ENCODE measurements at regions not wholly inside any gene's neighbourhood (a gene's known extent, or its start where the extent isn't known, plus 50 kb on each side); places are given as distances from the start of the nearest gene placed in this dataset.

GRCh38 chr2:144230448-144231085 is 289.4 kb downstream of the ZEB2 start:
- Histone ChIP-seq H3K27me3 (ENCODE audit: control insufficient read depth, insufficient read depth, low read length) (no peaks in the 10 kb centered on the region), H3K9ac (ENCODE audit: low read depth, low read length) (no peak overlapping the region), H3K27ac (ENCODE audit: low read depth, low read length) (no peak overlapping the region), H3K4me1 (ENCODE audit: control insufficient read depth, insufficient read depth, low read length) (peaks cover 39% of the 10 kb centered on the region), H3K9me3 (ENCODE audit: control insufficient read depth, insufficient read depth, low read length) (no peaks in the 10 kb centered on the region), H3K36me3 (ENCODE audit: control insufficient read depth, insufficient read depth, low read length) (no peaks in the 10 kb centered on the region), H3K4me3 (ENCODE audit: low read depth, low read length) (no peak overlapping the region)

GRCh38 chr2:144230033-144230432 is 289.9 kb downstream of the ZEB2 start:
- no peak overlapping the region for H3K27ac ChIP-seq (ENCODE audit: low read depth, low read length)
- no peak overlapping the region for H3K4me3 ChIP-seq (ENCODE audit: low read depth, low read length)

DNA sequence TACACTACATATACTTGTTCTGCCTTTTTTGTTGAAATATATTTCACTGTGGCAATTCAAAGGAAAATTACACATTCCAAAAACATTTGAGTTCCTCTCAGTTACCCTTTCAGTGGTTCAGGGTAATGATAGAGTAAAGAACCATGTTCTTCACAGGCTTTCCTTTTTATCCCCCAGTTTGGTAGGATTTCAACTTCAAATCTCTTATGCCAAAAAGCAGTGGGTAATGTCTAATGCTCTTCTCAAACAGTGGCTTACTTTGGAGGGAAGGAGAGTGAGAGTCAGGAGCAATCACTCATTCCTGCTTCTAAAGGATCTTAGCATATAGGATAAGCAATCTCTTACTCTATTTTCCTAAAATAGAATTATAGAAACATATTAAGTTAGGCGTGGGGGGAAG is 290.6 kb downstream of the ZEB2 start:
- Histone ChIP-seq H3K27ac (ENCODE audit: low read depth, low read length) (no peak overlapping the region), H3K36me3 (ENCODE audit: control insufficient read depth, insufficient read depth, low read length) (no peaks in the 10 kb centered on the region), H3K4me1 (ENCODE audit: control insufficient read depth, insufficient read depth, low read length) (peaks cover 30% of the 10 kb centered on the region), H3K9me3 (ENCODE audit: control insufficient read depth, insufficient read depth, low read length) (no peaks in the 10 kb centered on the region), H3K27me3 (ENCODE audit: control insufficient read depth, insufficient read depth, low read length) (no peaks in the 10 kb centered on the region), H3K4me3 (ENCODE audit: low read depth, low read length) (no peak overlapping the region), H3K9ac (ENCODE audit: low read depth, low read length) (no peak overlapping the region)

More at GRCh38 chr2:144230033-144230432, 289.9 kb downstream of the ZEB2 start:
- Histone ChIP-seq H3K9me3 (ENCODE audit: control insufficient read depth, insufficient read depth, low read length) (no peaks in the 10 kb centered on the region), H3K36me3 (ENCODE audit: control insufficient read depth, insufficient read depth, low read length) (no peaks in the 10 kb centered on the region), H3K27me3 (ENCODE audit: control insufficient read depth, insufficient read depth, low read length) (no peaks in the 10 kb centered on the region), H3K9ac (ENCODE audit: low read depth, low read length) (no peak overlapping the region), H3K4me1 (ENCODE audit: control insufficient read depth, insufficient read depth, low read length) (peaks cover 37% of the 10 kb centered on the region)

- Histone ChIP-seq H3K4me3 (ENCODE audit: low read depth, low read length) (no peak overlapping the region), H3K36me3 (ENCODE audit: control insufficient read depth, insufficient read depth, low read length) (no peaks in the 10 kb centered on the region), H3K27me3 (ENCODE audit: control insufficient read depth, insufficient read depth, low read length) (no peaks in the 10 kb centered on the region), H3K4me1 (ENCODE audit: control insufficient read depth, insufficient read depth, low read length) (peaks cover 28% of the 10 kb centered on the region), H3K9me3 (ENCODE audit: control insufficient read depth, insufficient read depth, low read length) (no peaks in the 10 kb centered on the region), H3K9ac (ENCODE audit: low read depth, low read length) (no peak overlapping the region), H3K27ac (ENCODE audit: low read depth, low read length) (no peak overlapping the region)
These were observed 292.4 kb downstream of the ZEB2 start for GRCh38 chr2:144227427-144228105.

- H3K9ac ChIP-seq (ENCODE audit: low read depth, low read length): no peak overlapping the region
- H3K4me3 ChIP-seq (ENCODE audit: low read depth, low read length): no peak overlapping the region
- H3K9me3 ChIP-seq (ENCODE audit: control insufficient read depth, insufficient read depth, low read length): no peaks in the 10 kb centered on the region
- H3K36me3 ChIP-seq (ENCODE audit: control insufficient read depth, insufficient read depth, low read length): no peaks in the 10 kb centered on the region
- H3K4me1 ChIP-seq (ENCODE audit: control insufficient read depth, insufficient read depth, low read length): peaks cover 10% of the 10 kb centered on the region; the same call in 1 of the 2 replicates
- H3K27ac ChIP-seq (ENCODE audit: low read depth, low read length): no peak overlapping the region
- no peaks in the 10 kb centered on the region for H3K27me3 ChIP-seq (ENCODE audit: control insufficient read depth, insufficient read depth, low read length)
These were observed 294.8 kb downstream of the ZEB2 start for GRCh38 chr2:144225076-144225475.

DNA sequence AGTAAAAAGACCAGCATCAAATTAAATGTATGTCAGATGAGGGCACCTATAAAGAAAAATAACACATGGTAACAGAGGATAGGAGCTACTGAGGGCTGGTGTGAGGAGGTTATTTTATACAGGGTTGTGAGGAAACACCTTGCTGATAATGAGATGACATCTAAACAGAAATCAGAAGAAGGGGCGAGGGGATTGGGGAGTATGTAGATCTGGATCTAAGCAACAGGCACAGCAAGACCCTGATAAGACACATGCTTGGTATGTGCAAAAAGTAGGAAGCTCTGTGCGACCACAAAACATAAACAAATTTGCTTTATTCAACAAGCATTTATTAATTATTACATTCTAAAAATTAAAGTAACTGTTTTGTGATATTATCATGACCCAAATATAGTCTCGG is 295.4 kb downstream of the ZEB2 start:
- Histone ChIP-seq H3K27me3 (ENCODE audit: control insufficient read depth, insufficient read depth, low read length) (no peaks in the 10 kb centered on the region), H3K36me3 (ENCODE audit: control insufficient read depth, insufficient read depth, low read length) (no peaks in the 10 kb centered on the region), H3K9me3 (ENCODE audit: control insufficient read depth, insufficient read depth, low read length) (no peaks in the 10 kb centered on the region), H3K9ac (ENCODE audit: low read depth, low read length) (no peak overlapping the region), H3K27ac (ENCODE audit: low read depth, low read length) (no peak overlapping the region), H3K4me3 (ENCODE audit: low read depth, low read length) (no peak overlapping the region), H3K4me1 (ENCODE audit: control insufficient read depth, insufficient read depth, low read length) (peaks cover 4% of the 10 kb centered on the region; the same call in 1 of the 2 replicates)

- H3K9ac ChIP-seq (ENCODE audit: low read depth, low read length): no peak overlapping the region
- H3K9me3 ChIP-seq (ENCODE audit: control insufficient read depth, insufficient read depth, low read length): no peaks in the 10 kb centered on the region
- no peak overlapping the region for H3K4me3 ChIP-seq (ENCODE audit: low read depth, low read length)
- no peaks in the 10 kb centered on the region for H3K36me3 ChIP-seq (ENCODE audit: control insufficient read depth, insufficient read depth, low read length)
- H3K4me1 ChIP-seq (ENCODE audit: control insufficient read depth, insufficient read depth, low read length): no peaks in the 10 kb centered on the region
- no peaks in the 10 kb centered on the region for H3K27me3 ChIP-seq (ENCODE audit: control insufficient read depth, insufficient read depth, low read length)
- no peak overlapping the region for H3K27ac ChIP-seq (ENCODE audit: low read depth, low read length)
These were observed 299.9 kb downstream of the ZEB2 start for GRCh38 chr2:144219979-144220378.

- Histone ChIP-seq H3K4me3 (ENCODE audit: low read depth, low read length) (no peak overlapping the region), H3K36me3 (ENCODE audit: control insufficient read depth, insufficient read depth, low read length) (no peaks in the 10 kb centered on the region), H3K27ac (ENCODE audit: low read depth, low read length) (no peak overlapping the region), H3K4me1 (ENCODE audit: control insufficient read depth, insufficient read depth, low read length) (peaks cover 9% of the 10 kb centered on the region; the same call in 1 of the 2 replicates), H3K9me3 (ENCODE audit: control insufficient read depth, insufficient read depth, low read length) (no peaks in the 10 kb centered on the region), H3K9ac (ENCODE audit: low read depth, low read length) (no peak overlapping the region), H3K27me3 (ENCODE audit: control insufficient read depth, insufficient read depth, low read length) (no peaks in the 10 kb centered on the region)
These were observed 301.9 kb downstream of the ZEB2 start for GRCh38 chr2:144217853-144218633.

GRCh38 chr2:144215701-144216675 is 303.9 kb downstream of the ZEB2 start:
- no peaks in the 10 kb centered on the region for H3K27me3 ChIP-seq (ENCODE audit: control insufficient read depth, insufficient read depth, low read length)
- no peaks in the 10 kb centered on the region for H3K9me3 ChIP-seq (ENCODE audit: control insufficient read depth, insufficient read depth, low read length)
- no peak overlapping the region for H3K9ac ChIP-seq (ENCODE audit: low read depth, low read length)

DNA sequence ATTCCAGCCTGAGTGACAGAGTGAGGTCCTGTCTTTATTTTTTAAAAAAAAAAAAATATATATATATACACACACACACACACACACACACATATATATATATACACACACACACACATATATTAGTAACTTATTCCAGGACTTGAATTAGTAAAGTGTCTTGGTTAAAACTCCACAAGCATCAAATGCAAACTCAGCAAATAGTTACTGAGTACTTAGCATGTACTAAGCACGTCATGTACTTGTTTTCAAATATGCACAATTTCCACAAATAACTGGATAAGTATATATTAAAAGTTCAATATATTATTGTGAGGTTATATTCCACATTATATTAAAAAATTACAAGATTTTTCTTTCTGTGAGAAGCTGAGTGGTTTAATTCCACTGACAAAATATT is 304.7 kb downstream of the ZEB2 start:
- H3K4me1 ChIP-seq (ENCODE audit: control insufficient read depth, insufficient read depth, low read length): peaks cover 9% of the 10 kb centered on the region; the same call in 1 of the 2 replicates
- H3K27ac ChIP-seq (ENCODE audit: low read depth, low read length): no peak overlapping the region
- no peak overlapping the region for H3K4me3 ChIP-seq (ENCODE audit: low read depth, low read length)
- H3K27me3 ChIP-seq (ENCODE audit: control insufficient read depth, insufficient read depth, low read length): no peaks in the 10 kb centered on the region
- H3K9me3 ChIP-seq (ENCODE audit: control insufficient read depth, insufficient read depth, low read length): no peaks in the 10 kb centered on the region
- H3K36me3 ChIP-seq (ENCODE audit: control insufficient read depth, insufficient read depth, low read length): no peaks in the 10 kb centered on the region
- H3K9ac ChIP-seq (ENCODE audit: low read depth, low read length): no peak overlapping the region

More at GRCh38 chr2:144215701-144216675, 303.9 kb downstream of the ZEB2 start:
- no peaks in the 10 kb centered on the region for H3K36me3 ChIP-seq (ENCODE audit: control insufficient read depth, insufficient read depth, low read length)
- peaks cover 9% of the 10 kb centered on the region; the same call in 1 of the 2 replicates for H3K4me1 ChIP-seq (ENCODE audit: control insufficient read depth, insufficient read depth, low read length)
- H3K4me3 ChIP-seq (ENCODE audit: low read depth, low read length): no peak overlapping the region
- H3K27ac ChIP-seq (ENCODE audit: low read depth, low read length): no peak overlapping the region

All from HUES48 (cell line).